Colon (tissue), 2 donors: ENCODE measurements at regions not wholly inside any gene's neighbourhood (a gene's known extent, or its start where the extent isn't known, plus 50 kb on each side); places are given as distances from the start of the nearest gene placed in this dataset.

ENCODE experiments used
- FAIRE-seq: peaks from 2 replicates; lab custom pipeline; 2012; peaks lifted over from hg19 to GRCh38; lab: Jason Lieb, UNC
- donor health status: control.
- donor health status: control.

GRCh38 chrX:142149919-142150318, 55.2 kb downstream of the MAGEC2 start:
- no peak for FAIRE-seq

GRCh38 chrX:142134533-142134932, 70.6 kb downstream of the MAGEC2 start:
- FAIRE-seq: no peak

- FAIRE-seq: no peak
These were observed 108.8 kb downstream of the MAGEC2 start for GRCh38 chrX:142096253-142096652.

- no peak for FAIRE-seq
These were observed 109.3 kb downstream of the MAGEC2 start for GRCh38 chrX:142095651-142096245.

GRCh38 chrX:142089193-142089592, 115.9 kb downstream of the MAGEC2 start:
- no peak for FAIRE-seq

- FAIRE-seq: no peak
These were observed 120.5 kb downstream of the MAGEC2 start for GRCh38 chrX:142084611-142085010.

- FAIRE-seq: no peak
These were observed 128.5 kb downstream of the MAGEC2 start for GRCh38 chrX:142076633-142077032.

GRCh38 chrX:142068365-142068764, 136.7 kb downstream of the MAGEC2 start:
- no peak for FAIRE-seq

GRCh38 chrX:142060191-142060590, 144.9 kb downstream of the MAGEC2 start:
- peak; percentile 62 for FAIRE-seq

GRCh38 chrX:142054094-142054493, 150.4 kb downstream of the MAGEC1 start:
- no peak for FAIRE-seq

- peak; percentile 21 for FAIRE-seq
These were observed 148.5 kb downstream of the MAGEC1 start for GRCh38 chrX:142052238-142052637.

GRCh38 chrX:142043196-142043595, 139.5 kb downstream of the MAGEC1 start:
- FAIRE-seq: peak; percentile 21

- no peak for FAIRE-seq
These were observed 137.2 kb downstream of the MAGEC1 start for GRCh38 chrX:142040906-142041305.

- no peak for FAIRE-seq
These were observed 132.4 kb downstream of the MAGEC1 start for GRCh38 chrX:142036116-142036515.

GRCh38 chrX:142005532-142005931, 101.8 kb downstream of the MAGEC1 start:
- no peak for FAIRE-seq

- FAIRE-seq: peak; percentile 62
These were observed 98.8 kb downstream of the MAGEC1 start for GRCh38 chrX:142002471-142002870.

GRCh38 chrX:142001934-142002333, 98.2 kb downstream of the MAGEC1 start:
- peak; percentile 14 for FAIRE-seq

GRCh38 chrX:141989815-141990214, 86.1 kb downstream of the MAGEC1 start:
- no peak for FAIRE-seq

- FAIRE-seq: no peak
These were observed 85.4 kb downstream of the MAGEC1 start for GRCh38 chrX:141989134-141989533.

GRCh38 chrX:141982296-141982695, 78.6 kb downstream of the MAGEC1 start:
- no peak for FAIRE-seq

- peak; percentile 10 for FAIRE-seq
These were observed 72.1 kb downstream of the MAGEC1 start for GRCh38 chrX:141975839-141976238.

GRCh38 chrX:141969706-141970105, 66.0 kb downstream of the MAGEC1 start:
- peak; percentile 24 for FAIRE-seq

GRCh38 chrX:141960578-141960977, 56.9 kb downstream of the MAGEC1 start:
- no peak for FAIRE-seq
